ENCODE measurements at regions not wholly inside any gene's neighbourhood (a gene's known extent, or its start where the extent isn't known, plus 50 kb on each side); places are given as distances from the start of the nearest gene placed in this dataset.

GRCh38 chr20:43247361-43247760 lies 57.7 kb upstream of the PTPRT start:
- TF ChIP-seq, protein P1, sequence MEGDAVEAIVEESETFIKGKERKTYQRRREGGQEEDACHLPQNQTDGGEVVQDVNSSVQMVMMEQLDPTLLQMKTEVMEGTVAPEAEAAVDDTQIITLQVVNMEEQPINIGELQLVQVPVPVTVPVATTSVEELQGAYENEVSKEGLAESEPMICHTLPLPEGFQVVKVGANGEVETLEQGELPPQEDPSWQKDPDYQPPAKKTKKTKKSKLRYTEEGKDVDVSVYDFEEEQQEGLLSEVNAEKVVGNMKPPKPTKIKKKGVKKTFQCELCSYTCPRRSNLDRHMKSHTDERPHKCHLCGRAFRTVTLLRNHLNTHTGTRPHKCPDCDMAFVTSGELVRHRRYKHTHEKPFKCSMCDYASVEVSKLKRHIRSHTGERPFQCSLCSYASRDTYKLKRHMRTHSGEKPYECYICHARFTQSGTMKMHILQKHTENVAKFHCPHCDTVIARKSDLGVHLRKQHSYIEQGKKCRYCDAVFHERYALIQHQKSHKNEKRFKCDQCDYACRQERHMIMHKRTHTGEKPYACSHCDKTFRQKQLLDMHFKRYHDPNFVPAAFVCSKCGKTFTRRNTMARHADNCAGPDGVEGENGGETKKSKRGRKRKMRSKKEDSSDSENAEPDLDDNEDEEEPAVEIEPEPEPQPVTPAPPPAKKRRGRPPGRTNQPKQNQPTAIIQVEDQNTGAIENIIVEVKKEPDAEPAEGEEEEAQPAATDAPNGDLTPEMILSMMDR (IDR thresholded peaks at IDR 0.05): no peak
- TF ChIP-seq POLR2AphosphoS5 (IDR thresholded peaks at IDR 0.05): no peak

Data from gastroesophageal sphincter (tissue), 3 donors.